ENCODE measurements at regions not wholly inside any gene's neighbourhood (a gene's known extent, or its start where the extent isn't known, plus 50 kb on each side); places are given as distances from the start of the nearest gene placed in this dataset.

DNA sequence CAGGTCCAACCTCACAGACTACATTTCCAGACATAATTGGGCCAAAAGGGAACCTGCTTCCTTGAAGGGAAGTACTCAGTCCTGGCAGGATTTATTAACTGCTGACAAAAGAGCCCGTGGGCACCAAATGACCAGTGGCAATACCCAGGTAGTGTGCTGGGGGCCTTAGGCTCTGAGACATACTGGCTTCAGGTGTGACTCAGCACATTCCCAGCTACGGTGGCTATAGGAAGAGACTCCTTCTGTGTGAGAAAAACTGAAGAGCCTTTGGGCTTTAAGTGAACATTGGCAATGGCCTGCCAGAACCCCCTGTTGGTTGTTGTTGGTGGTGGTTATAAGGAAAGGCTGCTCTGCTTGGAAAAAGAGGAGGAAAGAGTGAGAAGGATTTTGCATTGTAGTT lies 401.8 kb downstream of the KCNJ3 start:
- no peak overlapping the region for H3K4me2 ChIP-seq (ENCODE audit: insufficient read depth in 1 of 2, low read depth in 2 of 2, low read length in 2 of 2)

More for the DNA sequence above, 401.8 kb downstream of the KCNJ3 start:
- no peak overlapping the region for H3K9ac ChIP-seq (replicated peaks in 1 of 4; ENCODE audit: extremely low read depth in 1 of 4, low read depth in 3 of 4, low read length in 3 of 4)
- no peaks in the 10 kb centered on the region for H3K23me2 ChIP-seq (ENCODE audit: low read depth, low read length)
- H3K27ac ChIP-seq (ENCODE audit: low read depth, low read length) = no peak overlapping the region
- FAIRE-seq (no peak), DNase-seq (ENCODE audit: low read depth in 1 of 2, low spot score in 2 of 2) (no peak)
- no peak overlapping the region for H3K23ac ChIP-seq (ENCODE audit: insufficient read length)
- H3K4ac ChIP-seq (replicated peaks; ENCODE audit: insufficient read length, low read depth, low read length) = no peak overlapping the region
- H4K20me1 ChIP-seq (replicated peaks in 1 of 2; ENCODE audit: control insufficient read depth in 1 of 2, insufficient read depth in 2 of 2, low read length in 2 of 2) = no peaks in the 10 kb centered on the region
- H3K27me3 ChIP-seq (replicated peaks in 1 of 4; ENCODE audit: control insufficient read depth in 3 of 4, extremely low read depth in 1 of 4, insufficient read depth in 3 of 4, low read length in 3 of 4) = no peaks in the 10 kb centered on the region
- no peak overlapping the region for H4K8ac ChIP-seq (ENCODE audit: extremely low read depth, insufficient read depth, low read length)
- CTCF ChIA-PET (ENCODE audit: partially characterized antibody) = no interaction called here
- H2BK12ac ChIP-seq (ENCODE audit: low read depth, low read length) = peak overlapping the region; percentile 75; the same call in 1 of the 2 replicates
- H4K5ac ChIP-seq (ENCODE audit: insufficient read length, low read depth, low read length) = no peak overlapping the region
- no peak overlapping the region for H2AK5ac ChIP-seq (ENCODE audit: low read depth, low read length)
- H3K56ac ChIP-seq (replicated peaks; ENCODE audit: insufficient read length, low read depth, low read length) = no peak overlapping the region
- no peaks in the 10 kb centered on the region for H3K36me3 ChIP-seq (ENCODE audit: control insufficient read depth in 2 of 4, insufficient read depth in 4 of 4, low read length in 3 of 4)
- no peak overlapping the region for H3K14ac ChIP-seq (ENCODE audit: insufficient read length)
- peaks cover 0 to 4% (median 2%) of the 10 kb centered on the region in 4 experiments; a peak in 3 of 7 replicates for H3K4me1 ChIP-seq (replicated peaks in 1 of 4; ENCODE audit: control insufficient read depth in 3 of 4, insufficient read depth in 4 of 4, low read length in 3 of 4)
- H3K4me3 ChIP-seq (ENCODE audit: extremely low read depth in 1 of 4, insufficient read depth in 2 of 4, low read depth in 3 of 4, low read length in 4 of 4) = no peak overlapping the region
- no peaks in the 10 kb centered on the region for H3K79me1 ChIP-seq (ENCODE audit: low read depth, low read length)
- peak overlapping the region; percentile 27; the same call in 1 of the 2 replicates for H2AFZ ChIP-seq (ENCODE audit: low read length)
- no peak overlapping the region for H2BK15ac ChIP-seq (ENCODE audit: low read length)
- H3K18ac ChIP-seq (ENCODE audit: extremely low read depth, low read length) = no peak overlapping the region
- peak overlapping the region; percentile 18; the same call in 1 of the 2 replicates for H2BK20ac ChIP-seq (ENCODE audit: low read length)
- no peak overlapping the region for H4K91ac ChIP-seq (replicated peaks; ENCODE audit: insufficient read length, low read length)
- no peak overlapping the region for H2BK5ac ChIP-seq (ENCODE audit: low read depth, low read length)
- POLR2A ChIA-PET (ENCODE audit: partially characterized antibody) = no interaction called here
- WGBS, 2 experiments (ENCODE audit: extremely low coverage in 1 of 2, insufficient coverage in 1 of 2, insufficient read length in 1 of 2, insufficient replicate concordance in 2 of 2, low coverage in 1 of 2, low lambda C conversion rate in 2 of 2, missing lambda C conversion rate in 1 of 2) = 88% methylated on average over 2 of the region's 2 CpGs; no CpG with 5 or more reads in 1 of the 2 experiments
- H3K79me2 ChIP-seq (ENCODE audit: control insufficient read depth in 1 of 2, insufficient read depth in 2 of 2, low read length in 2 of 2) = no peaks in the 10 kb centered on the region
- H3K9me3 ChIP-seq (ENCODE audit: insufficient read depth in 2 of 2, low read depth in 1 of 2, low read length in 1 of 2) = peaks cover 7 to 13% of the 10 kb centered on the region in 2 experiments; a peak in 3 of 4 replicates
- peak; percentile 34; the same call in 1 of the 2 replicates for TF ChIP-seq MAFK (IDR thresholded peaks at IDR 0.05; ENCODE audit: low read depth, low read length)
- peak in 1 of 2 experiments; percentile 20; a peak in 1 of 4 replicates for TF ChIP-seq RAD21 (IDR thresholded peaks at IDR 0.05 in 1 of 2, conservative IDR thresholded peaks at IDR 0.05 in 1 of 2; ENCODE audit: low read depth in 2 of 2, low read length in 2 of 2)
- no peak for TF ChIP-seq GTF2F1 (IDR thresholded peaks at IDR 0.05; ENCODE audit: borderline replicate concordance, low read depth, low read length)
- no peak for TF ChIP-seq TBP (IDR thresholded peaks at IDR 0.05; ENCODE audit: low read depth, low read length)
- no peak for TF ChIP-seq HDAC2 (IDR thresholded peaks at IDR 0.05; ENCODE audit: borderline replicate concordance in 1 of 2, low read depth in 2 of 2, low read length in 2 of 2)
- TF ChIP-seq CBX8 (IDR thresholded peaks at IDR 0.05; ENCODE audit: borderline replicate concordance, low read depth, low read length) = no peak
- TF ChIP-seq BACH1 (IDR thresholded peaks at IDR 0.05; ENCODE audit: low read length) = peak; percentile 46; the same call in 1 of the 2 replicates
- TF ChIP-seq GABPA (IDR thresholded peaks at IDR 0.05; ENCODE audit: borderline replicate concordance, insufficient read depth, low read length) = no peak
- TF ChIP-seq JUN (IDR thresholded peaks at IDR 0.05; ENCODE audit: low read depth, low read length) = no peak
- no peak overlapping the region for H2BK120ac ChIP-seq (replicated peaks; ENCODE audit: low read depth, low read length)

Data from H1 (cell line).